HCT116 (cell line): ENCODE measurements at regions not wholly inside any gene's neighbourhood (a gene's known extent, or its start where the extent isn't known, plus 50 kb on each side); places are given as distances from the start of the nearest gene placed in this dataset.

Experiments used
- ATAC-seq: fragments of 200-7000 bp; cut with Tn5 transposase; 2 replicates; pipeline ENCODE4 v1.9.1; 2020; ENCODE audit warnings: mild to moderate bottlenecking, moderate library complexity
- BruUV-seq: library from RNA; stranded (reverse); fragments of 400-500 nt; replicated peaks from 2 replicates; lab custom pipeline; 2021; lab: Mats Ljungman, UMichigan
- CTCF ChIA-PET: fragments of 300-600 bp; sonication (Branson Sonifier 250); formaldehyde crosslinking; loops from one replicate; lab custom pipeline; 2021; ENCODE audit warnings: antibody characterized with exemption; lab: Charles Lee
- POLR2A ChIA-PET: fragments of 300-600, 350-600 bp; sonication (Branson Sonifier 250); formaldehyde crosslinking; loops from one replicate; lab custom pipeline; 2021; ENCODE audit warnings: antibody characterized with exemption; lab: Charles Lee
- RAD21 ChIA-PET, 2 experiments: fragments of 300-600 bp; sonication (Branson Sonifier 250); formaldehyde crosslinking; loops; one replicate each; lab custom pipeline; 2023; ENCODE audit warnings: low total read pairs in 2 of 2; ENCODE audit not compliant: uncharacterized antibody in 2 of 2, unreplicated experiment in 2 of 2, low non-redundant PET in 1 of 2; lab: Charles Lee
- DNase-seq: peaks from one replicate; pipeline ENCODE4 v3.0.0-alpha.2; 2010; ENCODE audit warnings: low read depth, low spot score
- H2AFZ ChIP-seq: fragments of 200-600 bp; shearing (Covaris generic), sonication (generic); 2 replicates; pipeline ENCODE4 v1.6.1; 2017; ENCODE audit warnings: low read depth, mixed run types, mixed read lengths, antibody characterized with exemption, low read length; ENCODE audit not compliant: poor library complexity, severe bottlenecking
- H3K27ac ChIP-seq: 2 replicates; pipeline ENCODE4 v1.5.1; 2012; ENCODE audit warnings: low read depth, low read length
- H3K27me3 ChIP-seq: fragments of 200-600 bp; sonication (generic); 2 replicates; pipeline ENCODE4 v1.6.1; 2016; ENCODE audit warnings: mixed run types, low read length, mixed read lengths; ENCODE audit not compliant: insufficient read depth
- H3K36me3 ChIP-seq, 2 experiments: fragments of 200-500 bp in 1 of 2; fragments of 200-600 bp in 1 of 2; sonication (Bioruptor generic) in 1 of 2; sonication (generic) in 1 of 2; 2 replicates each; pipeline versions ENCODE4 v1.5.1 to v1.6.1; 2014 to 2016; ENCODE audit warnings: low read length in 2 of 2, inconsistent platforms in 1 of 2, mixed read lengths in 1 of 2, mixed run types in 1 of 2; ENCODE audit not compliant: insufficient read depth in 2 of 2, control insufficient read depth in 1 of 2
- H3K4me1 ChIP-seq, 2 experiments: fragments of 200-600 bp in 1 of 2; sonication (generic) in 1 of 2; 2 replicates each; pipeline versions ENCODE4 v1.5.1 to v1.6.1; 2012 to 2017; ENCODE audit warnings: low read length in 2 of 2, inconsistent platforms in 1 of 2, mild to moderate bottlenecking in 1 of 2, mixed read lengths in 1 of 2, mixed run types in 1 of 2, moderate library complexity in 1 of 2; ENCODE audit not compliant: insufficient read depth in 2 of 2, control insufficient read depth in 1 of 2
- H3K4me2 ChIP-seq: fragments of 200-600 bp; sonication (generic); 2 replicates; pipeline ENCODE4 v1.6.1; 2017; ENCODE audit warnings: mixed run types, low read length, mixed read lengths
- H3K4me3 ChIP-seq, 2 experiments: fragments of 200-600 bp in 1 of 2; sonication (generic) in 1 of 2; replicated peaks in 1 of 2; 2 replicates each; pipeline ENCODE4 v1.5.1; 2011 to 2016; ENCODE audit warnings: low read length in 2 of 2, control low read depth in 1 of 2, low read depth in 1 of 2, mild to moderate bottlenecking in 1 of 2, mixed read lengths in 1 of 2, mixed run types in 1 of 2
- H3K79me2 ChIP-seq: fragments of 200-600 bp; sonication (generic); 2 replicates; pipeline ENCODE4 v1.6.1; 2017; ENCODE audit warnings: mild to moderate bottlenecking, mixed run types, low read length, moderate library complexity, mixed read lengths; ENCODE audit not compliant: insufficient read depth
- H3K9ac ChIP-seq: fragments of 200-600 bp; sonication (generic); 2 replicates; pipeline ENCODE4 v1.6.1; 2016; ENCODE audit warnings: low read length, mixed read lengths
- H3K9me2 ChIP-seq: fragments of 200-600 bp; sonication (generic), shearing (Covaris generic); 2 replicates; pipeline ENCODE4 v1.6.1; 2017; ENCODE audit warnings: mixed run types, mild to moderate bottlenecking, moderate library complexity; ENCODE audit not compliant: insufficient read depth
- H3K9me3 ChIP-seq, 2 experiments: fragments of 200-500 bp in 1 of 2; fragments of 200-600 bp in 1 of 2; sonication (Bioruptor generic) in 1 of 2; sonication (generic) in 1 of 2; 2 replicates each; pipeline ENCODE4 v1.6.1; 2014 to 2017; ENCODE audit warnings: low read length in 2 of 2, mixed read lengths in 2 of 2, inconsistent platforms in 1 of 2, low read depth in 1 of 2, mild to moderate bottlenecking in 1 of 2, mixed run types in 1 of 2, moderate library complexity in 1 of 2; ENCODE audit not compliant: control insufficient read depth in 1 of 2, insufficient read depth in 1 of 2
- H4K20me1 ChIP-seq: fragments of 200-600 bp; sonication (generic), shearing (Covaris generic); 2 replicates; pipeline ENCODE4 v1.6.1; 2017; ENCODE audit warnings: mixed run types, mild to moderate bottlenecking, moderate library complexity; ENCODE audit not compliant: insufficient read depth
- EZH2 ChIP-seq: fragments of 200-600 bp; sonication (generic); IDR thresholded peaks from 2 replicates; pipeline ENCODE4 v1.6.1; 2017; ENCODE audit warnings: antibody characterized with exemption, mixed run types
- JUND ChIP-seq: IDR thresholded peaks from 2 replicates; pipeline ENCODE4 v1.6.1; 2012
- POLR2AphosphoS5 ChIP-seq: IDR thresholded peaks from 2 replicates; pipeline ENCODE4 v1.6.1; 2011; ENCODE audit warnings: mild to moderate bottlenecking, low read depth, low read length, moderate library complexity
- TCF7L2 ChIP-seq: IDR thresholded peaks from 2 replicates; pipeline ENCODE4 v1.7.0; 2011; ENCODE audit warnings: borderline replicate concordance, inconsistent platforms; ENCODE audit not compliant: insufficient read depth, insufficient read length; ENCODE audit errors: extremely low read depth
- YY1 ChIP-seq: IDR thresholded peaks from 2 replicates; pipeline ENCODE4 v1.6.1; 2011; ENCODE audit warnings: low read length, low read depth, moderate library complexity, mild to moderate bottlenecking; ENCODE audit not compliant: insufficient replicate concordance; ENCODE audit errors: extremely low read depth
- ZNF274 ChIP-seq: fragments of 200-500 bp; sonication (Bioruptor generic); IDR thresholded peaks from 2 replicates; pipeline ENCODE4 v1.6.1; 2014; ENCODE audit warnings: mild to moderate bottlenecking, low read depth, low read length, inconsistent platforms
- intact Hi-C: fragments of 100-400 bp; cut with micrococcal nuclease; formaldehyde crosslinking; loops from 2 replicates; pipeline ENCODE4 v1.10.0; 2022
- TF ChIP-seq, protein P1 (sequence below): IDR thresholded peaks from 2 replicates; pipeline ENCODE4 v1.6.1; 2011; ENCODE audit warnings: mild to moderate bottlenecking, low read length, moderate library complexity; ENCODE audit not compliant: insufficient replicate concordance; ENCODE audit errors: extremely low read depth
- TF ChIP-seq, protein P2 (sequence below), 3 experiments: fragments of 200-600 bp in 1 of 3; sonication (generic) in 1 of 3; IDR thresholded peaks in 2 of 3; conservative IDR thresholded peaks in 1 of 3; 2 replicates each; pipeline ENCODE4 v1.5.1; 2012 to 2017; ENCODE audit warnings: low read depth in 2 of 3, low read length in 2 of 3, antibody characterized with exemption in 1 of 3, borderline replicate concordance in 1 of 3, control low read depth in 1 of 3, mild to moderate bottlenecking in 1 of 3, mixed read lengths in 1 of 3, mixed run types in 1 of 3, moderate library complexity in 1 of 3; ENCODE audit not compliant: insufficient read depth in 1 of 3

GRCh38 chr5:75891020-75891419 lies 173.8 kb upstream of the POC5 start:
- H3K36me3 ChIP-seq, result no peaks in the 10 kb centered on the region
- CTCF ChIA-PET, result no interaction called here
- no peaks in the 10 kb centered on the region for H3K9me2 ChIP-seq
- H3K4me2 ChIP-seq, result no peak overlapping the region
- 0 out of 2 replicates have a peak, but pooled peaks cover 10% of the 10 kb centered on the region for H3K27me3 ChIP-seq
- no peak overlapping the region for H2AFZ ChIP-seq
- H3K9ac ChIP-seq, result no peak overlapping the region
- POLR2A ChIA-PET, result no interaction called here
- no peaks in the 10 kb centered on the region for H3K4me1 ChIP-seq
- TF ChIP-seq YY1 (no peak), TCF7L2 (no peak), ZNF274 (no peak), JUND (no peak)
- TF ChIP-seq, all 23 proteins: peak for 0
- H3K9me3 ChIP-seq, result no peaks in the 10 kb centered on the region
- ATAC-seq (no peak), DNase-seq (no peak)
- intact Hi-C loops, result no loop called here
- H3K4me3 ChIP-seq, result no peak overlapping the region
- RAD21 ChIA-PET, result no interaction called here
- H4K20me1 ChIP-seq, result no peaks in the 10 kb centered on the region
- H3K79me2 ChIP-seq, result no peaks in the 10 kb centered on the region
- no peak overlapping the region for H3K27ac ChIP-seq
- no TSS peak for BruUV-seq

GRCh38 chr5:75890546-75890945 lies 173.3 kb upstream of the POC5 start:
- TF ChIP-seq YY1 (no peak), EZH2 (no peak), POLR2AphosphoS5 (no peak)
- TF ChIP-seq, protein P1, sequence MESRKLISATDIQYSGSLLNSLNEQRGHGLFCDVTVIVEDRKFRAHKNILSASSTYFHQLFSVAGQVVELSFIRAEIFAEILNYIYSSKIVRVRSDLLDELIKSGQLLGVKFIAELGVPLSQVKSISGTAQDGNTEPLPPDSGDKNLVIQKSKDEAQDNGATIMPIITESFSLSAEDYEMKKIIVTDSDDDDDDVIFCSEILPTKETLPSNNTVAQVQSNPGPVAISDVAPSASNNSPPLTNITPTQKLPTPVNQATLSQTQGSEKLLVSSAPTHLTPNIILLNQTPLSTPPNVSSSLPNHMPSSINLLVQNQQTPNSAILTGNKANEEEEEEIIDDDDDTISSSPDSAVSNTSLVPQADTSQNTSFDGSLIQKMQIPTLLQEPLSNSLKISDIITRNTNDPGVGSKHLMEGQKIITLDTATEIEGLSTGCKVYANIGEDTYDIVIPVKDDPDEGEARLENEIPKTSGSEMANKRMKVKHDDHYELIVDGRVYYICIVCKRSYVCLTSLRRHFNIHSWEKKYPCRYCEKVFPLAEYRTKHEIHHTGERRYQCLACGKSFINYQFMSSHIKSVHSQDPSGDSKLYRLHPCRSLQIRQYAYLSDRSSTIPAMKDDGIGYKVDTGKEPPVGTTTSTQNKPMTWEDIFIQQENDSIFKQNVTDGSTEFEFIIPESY, result no peak
- TF ChIP-seq, protein P2, sequence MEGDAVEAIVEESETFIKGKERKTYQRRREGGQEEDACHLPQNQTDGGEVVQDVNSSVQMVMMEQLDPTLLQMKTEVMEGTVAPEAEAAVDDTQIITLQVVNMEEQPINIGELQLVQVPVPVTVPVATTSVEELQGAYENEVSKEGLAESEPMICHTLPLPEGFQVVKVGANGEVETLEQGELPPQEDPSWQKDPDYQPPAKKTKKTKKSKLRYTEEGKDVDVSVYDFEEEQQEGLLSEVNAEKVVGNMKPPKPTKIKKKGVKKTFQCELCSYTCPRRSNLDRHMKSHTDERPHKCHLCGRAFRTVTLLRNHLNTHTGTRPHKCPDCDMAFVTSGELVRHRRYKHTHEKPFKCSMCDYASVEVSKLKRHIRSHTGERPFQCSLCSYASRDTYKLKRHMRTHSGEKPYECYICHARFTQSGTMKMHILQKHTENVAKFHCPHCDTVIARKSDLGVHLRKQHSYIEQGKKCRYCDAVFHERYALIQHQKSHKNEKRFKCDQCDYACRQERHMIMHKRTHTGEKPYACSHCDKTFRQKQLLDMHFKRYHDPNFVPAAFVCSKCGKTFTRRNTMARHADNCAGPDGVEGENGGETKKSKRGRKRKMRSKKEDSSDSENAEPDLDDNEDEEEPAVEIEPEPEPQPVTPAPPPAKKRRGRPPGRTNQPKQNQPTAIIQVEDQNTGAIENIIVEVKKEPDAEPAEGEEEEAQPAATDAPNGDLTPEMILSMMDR (IDR thresholded peaks at IDR 0.05 in 2 of 3, conservative IDR thresholded peaks at IDR 0.05 in 1 of 3; ENCODE audit: borderline replicate concordance in 1 of 3, insufficient read depth in 1 of 3, low read depth in 2 of 3, low read length in 2 of 3), result no peak
- BruUV-seq, result no TSS peak

More at GRCh38 chr5:75890546-75890945, 173.3 kb upstream of the POC5 start:
- DNase-seq (no peak), ATAC-seq (no peak)
- H3K79me2 ChIP-seq, result no peaks in the 10 kb centered on the region
- no peak overlapping the region for H3K4me2 ChIP-seq
- no peaks in the 10 kb centered on the region for H3K4me1 ChIP-seq
- no peaks in the 10 kb centered on the region for H3K9me2 ChIP-seq
- ChIA-PET RAD21 (no interaction called here), CTCF (no interaction called here), POLR2A (no interaction called here)
- H2AFZ ChIP-seq, result no peak overlapping the region
- no peak overlapping the region for H3K9ac ChIP-seq
- intact Hi-C loops, result no loop called here
- H3K4me3 ChIP-seq, result no peak overlapping the region
- no peaks in the 10 kb centered on the region for H3K9me3 ChIP-seq
- H4K20me1 ChIP-seq, result no peaks in the 10 kb centered on the region
- no peak overlapping the region for H3K27ac ChIP-seq
- H3K36me3 ChIP-seq, result no peaks in the 10 kb centered on the region
- 0 out of 2 replicates have a peak, but pooled peaks cover 10% of the 10 kb centered on the region for H3K27me3 ChIP-seq
